ENCODE measurements at regions not wholly inside any gene's neighbourhood (a gene's known extent, or its start where the extent isn't known, plus 50 kb on each side); places are given as distances from the start of the nearest gene placed in this dataset.

- no peak overlapping the region for H4K91ac ChIP-seq (replicated peaks; ENCODE audit: insufficient read length, low read length)
- no peak overlapping the region for H2BK20ac ChIP-seq (ENCODE audit: low read length)
- H4K20me1 ChIP-seq (replicated peaks in 1 of 2; ENCODE audit: control insufficient read depth in 1 of 2, insufficient read depth in 2 of 2, low read length in 2 of 2) = no peaks in the 10 kb centered on the region
- no peaks in the 10 kb centered on the region for H3K36me3 ChIP-seq (ENCODE audit: control insufficient read depth in 2 of 4, insufficient read depth in 4 of 4, low read length in 3 of 4)
- H3K14ac ChIP-seq (ENCODE audit: insufficient read length) = no peak overlapping the region
- ChIA-PET CTCF (ENCODE audit: partially characterized antibody) (no interaction called here), POLR2A (ENCODE audit: partially characterized antibody) (no interaction called here)
- H2BK5ac ChIP-seq (ENCODE audit: low read depth, low read length) = no peak overlapping the region
- no peak overlapping the region for H4K5ac ChIP-seq (ENCODE audit: insufficient read length, low read depth, low read length)
- WGBS, 2 experiments (ENCODE audit: extremely low coverage in 1 of 2, insufficient coverage in 1 of 2, insufficient read length in 1 of 2, insufficient replicate concordance in 2 of 2, low coverage in 1 of 2, low lambda C conversion rate in 2 of 2, missing lambda C conversion rate in 1 of 2) = 92% methylated on average over 13 of the region's 13 CpGs; no CpG with 5 or more reads in 1 of the 2 experiments
- H3K56ac ChIP-seq (replicated peaks; ENCODE audit: insufficient read length, low read depth, low read length) = no peak overlapping the region
- H3K27me3 ChIP-seq (replicated peaks in 1 of 4; ENCODE audit: control insufficient read depth in 3 of 4, extremely low read depth in 1 of 4, insufficient read depth in 3 of 4, low read length in 3 of 4) = no peaks in the 10 kb centered on the region
- no peak overlapping the region for H3K27ac ChIP-seq (ENCODE audit: low read depth, low read length)
- H3K23ac ChIP-seq (ENCODE audit: insufficient read length) = no peak overlapping the region
- H3K4me1 ChIP-seq (replicated peaks in 1 of 4; ENCODE audit: control insufficient read depth in 3 of 4, insufficient read depth in 4 of 4, low read length in 3 of 4) = no peaks in the 10 kb centered on the region
- no peaks in the 10 kb centered on the region for H3K9me3 ChIP-seq (ENCODE audit: insufficient read depth in 2 of 2, low read depth in 1 of 2, low read length in 1 of 2)
- no peak overlapping the region for H2AK5ac ChIP-seq (ENCODE audit: low read depth, low read length)
- H2BK120ac ChIP-seq (replicated peaks; ENCODE audit: low read depth, low read length) = no peak overlapping the region
- H3K79me1 ChIP-seq (ENCODE audit: low read depth, low read length) = no peaks in the 10 kb centered on the region
- H2BK12ac ChIP-seq (ENCODE audit: low read depth, low read length) = no peak overlapping the region
- H4K8ac ChIP-seq (ENCODE audit: extremely low read depth, insufficient read depth, low read length) = no peak overlapping the region
- no peak overlapping the region for H3K4me3 ChIP-seq (ENCODE audit: extremely low read depth in 1 of 4, insufficient read depth in 2 of 4, low read depth in 3 of 4, low read length in 4 of 4)
- no peak overlapping the region for H2AFZ ChIP-seq (ENCODE audit: low read length)
- no peak overlapping the region for H3K9ac ChIP-seq (replicated peaks in 1 of 4; ENCODE audit: extremely low read depth in 1 of 4, low read depth in 3 of 4, low read length in 3 of 4)
- TF ChIP-seq EGR1 (IDR thresholded peaks at IDR 0.05; ENCODE audit: borderline replicate concordance, low read depth, low read length) = no peak
- TF ChIP-seq MAX (IDR thresholded peaks at IDR 0.05) = no peak
- TF ChIP-seq KDM4A (IDR thresholded peaks at IDR 0.05; ENCODE audit: low read depth, low read length, severe bottlenecking) = no peak
- TF ChIP-seq ATF3 (IDR thresholded peaks at IDR 0.05; ENCODE audit: insufficient read depth, low read depth, low read length) = no peak
- no peak for TF ChIP-seq POLR2A (IDR thresholded peaks at IDR 0.05; ENCODE audit: control extremely low read depth in 1 of 2, low read depth in 2 of 2, low read length in 2 of 2)
- no peak for TF ChIP-seq CREB1 (IDR thresholded peaks at IDR 0.05)
- TF ChIP-seq RFX5 (IDR thresholded peaks at IDR 0.05; ENCODE audit: borderline replicate concordance, low read depth, low read length) = no peak
- no peak for TF ChIP-seq CBX8 (IDR thresholded peaks at IDR 0.05; ENCODE audit: borderline replicate concordance, low read depth, low read length)
- no peak for TF ChIP-seq NRF1 (IDR thresholded peaks at IDR 0.05; ENCODE audit: low read depth, low read length)
- no peak for TF ChIP-seq ZNF274 (IDR thresholded peaks at IDR 0.05; ENCODE audit: borderline replicate concordance, extremely low read depth, low read length)
- no peak for TF ChIP-seq USF2 (IDR thresholded peaks at IDR 0.05; ENCODE audit: low read length)
- TF ChIP-seq SIX5 (IDR thresholded peaks at IDR 0.05; ENCODE audit: low read depth, low read length) = no peak
- no peak for TF ChIP-seq KDM1A (IDR thresholded peaks at IDR 0.05; ENCODE audit: borderline replicate concordance, low read length)
- H3K23me2 ChIP-seq (ENCODE audit: low read depth, low read length) = no peaks in the 10 kb centered on the region
- no peak overlapping the region for H3K4ac ChIP-seq (replicated peaks; ENCODE audit: insufficient read length, low read depth, low read length)
- no peaks in the 10 kb centered on the region for H3K79me2 ChIP-seq (ENCODE audit: control insufficient read depth in 1 of 2, insufficient read depth in 2 of 2, low read length in 2 of 2)
- no peak overlapping the region for H2BK15ac ChIP-seq (ENCODE audit: low read length)
- no peak overlapping the region for H3K4me2 ChIP-seq (ENCODE audit: insufficient read depth in 1 of 2, low read depth in 2 of 2, low read length in 2 of 2)
- no peak for DNase-seq (ENCODE audit: low read depth in 1 of 2, low spot score in 2 of 2)
- no peak overlapping the region for H3K18ac ChIP-seq (ENCODE audit: extremely low read depth, low read length)
- FAIRE-seq = no peak
Measured at GRCh38 chr5:2224689-2225088, 342.0 kb upstream of the IRX4 start.

Data from H1 (cell line).